Mammary epithelial cell (primary cell): ENCODE measurements at regions not wholly inside any gene's neighbourhood (a gene's known extent, or its start where the extent isn't known, plus 50 kb on each side); places are given as distances from the start of the nearest gene placed in this dataset.

Source experiments
- EZH2 ChIP-seq: IDR thresholded peaks from 2 replicates; pipeline ENCODE4 v1.6.1; 2012; ENCODE audit warnings: low read length, inconsistent platforms, borderline replicate concordance
- TF ChIP-seq, protein P1 (sequence below), 2 donors: IDR thresholded peaks in 1 of 2; conservative IDR thresholded peaks in 1 of 2; 2 replicates each; pipeline ENCODE4 v1.5.1; 2011 to 2012; ENCODE audit warnings: inconsistent platforms in 2 of 2, low read length in 2 of 2, mild to moderate bottlenecking in 2 of 2, control low read depth in 1 of 2, low read depth in 1 of 2; ENCODE audit not compliant: insufficient read depth in 1 of 2; ENCODE audit errors: extremely low read depth in 1 of 2

GRCh38 chr12:111173391-111173790 is 195.5 kb downstream of the PHETA1 start:
- TF ChIP-seq, protein P1, sequence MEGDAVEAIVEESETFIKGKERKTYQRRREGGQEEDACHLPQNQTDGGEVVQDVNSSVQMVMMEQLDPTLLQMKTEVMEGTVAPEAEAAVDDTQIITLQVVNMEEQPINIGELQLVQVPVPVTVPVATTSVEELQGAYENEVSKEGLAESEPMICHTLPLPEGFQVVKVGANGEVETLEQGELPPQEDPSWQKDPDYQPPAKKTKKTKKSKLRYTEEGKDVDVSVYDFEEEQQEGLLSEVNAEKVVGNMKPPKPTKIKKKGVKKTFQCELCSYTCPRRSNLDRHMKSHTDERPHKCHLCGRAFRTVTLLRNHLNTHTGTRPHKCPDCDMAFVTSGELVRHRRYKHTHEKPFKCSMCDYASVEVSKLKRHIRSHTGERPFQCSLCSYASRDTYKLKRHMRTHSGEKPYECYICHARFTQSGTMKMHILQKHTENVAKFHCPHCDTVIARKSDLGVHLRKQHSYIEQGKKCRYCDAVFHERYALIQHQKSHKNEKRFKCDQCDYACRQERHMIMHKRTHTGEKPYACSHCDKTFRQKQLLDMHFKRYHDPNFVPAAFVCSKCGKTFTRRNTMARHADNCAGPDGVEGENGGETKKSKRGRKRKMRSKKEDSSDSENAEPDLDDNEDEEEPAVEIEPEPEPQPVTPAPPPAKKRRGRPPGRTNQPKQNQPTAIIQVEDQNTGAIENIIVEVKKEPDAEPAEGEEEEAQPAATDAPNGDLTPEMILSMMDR (conservative IDR thresholded peaks at IDR 0.05 in 1 of 2, IDR thresholded peaks at IDR 0.05 in 1 of 2; ENCODE audit: extremely low read depth in 1 of 2, insufficient read depth in 1 of 2, low read depth in 1 of 2, low read length in 2 of 2) = no peak
- no peak for TF ChIP-seq EZH2
